Parathyroid adenoma (tissue), 2 donors: ENCODE measurements at regions not wholly inside any gene's neighbourhood (a gene's known extent, or its start where the extent isn't known, plus 50 kb on each side); places are given as distances from the start of the nearest gene placed in this dataset.

Source experiments
- H2AFZ ChIP-seq: fragments of 300-600 bp; sonication (generic); one replicate; pipeline ENCODE4 v1.7.0; 2017; ENCODE audit warnings: antibody characterized with exemption, mild to moderate bottlenecking
- H3K27ac ChIP-seq: fragments of 300-600 bp; sonication (generic); one replicate; pipeline ENCODE4 v1.7.0; 2017
- H3K27me3 ChIP-seq: fragments of 300-600 bp; sonication (generic); one replicate; pipeline ENCODE4 v1.7.0; 2017; ENCODE audit warnings: low read length; ENCODE audit not compliant: control insufficient read depth, insufficient read depth
- H3K36me3 ChIP-seq: fragments of 300-600 bp; sonication (generic); one replicate; pipeline ENCODE4 v1.7.0; 2017; ENCODE audit warnings: low read length; ENCODE audit not compliant: control insufficient read depth, insufficient read depth
- H3K4me1 ChIP-seq: fragments of 300-600 bp; sonication (generic); one replicate; pipeline ENCODE4 v1.7.0; 2017; ENCODE audit warnings: control low read depth
- H3K4me2 ChIP-seq: fragments of 300-600 bp; sonication (generic); one replicate; pipeline ENCODE4 v1.7.0; 2017; ENCODE audit warnings: low read length
- H3K4me3 ChIP-seq: fragments of 300-600 bp; sonication (generic); one replicate; pipeline ENCODE4 v1.7.0; 2017; ENCODE audit warnings: low read depth, low read length
- H3K79me2 ChIP-seq: fragments of 300-600 bp; sonication (generic); one replicate; pipeline ENCODE4 v1.7.0; 2017; ENCODE audit warnings: control low read depth
- H3K9ac ChIP-seq: fragments of 300-600 bp; sonication (generic); one replicate; pipeline ENCODE4 v1.7.0; 2017; ENCODE audit warnings: mild to moderate bottlenecking
- H3K9me3 ChIP-seq: fragments of 300-600 bp; sonication (generic); one replicate; pipeline ENCODE4 v1.7.0; 2017; ENCODE audit warnings: low read length; ENCODE audit not compliant: control insufficient read depth
- TF ChIP-seq, protein P1 (sequence below): fragments of 300-600 bp; sonication (generic); IDR thresholded peaks from one replicate; pipeline ENCODE4 v1.7.0; 2017; ENCODE audit warnings: antibody characterized with exemption, mild to moderate bottlenecking
- donor health status: primary hyperparathyroidism.

DNA sequence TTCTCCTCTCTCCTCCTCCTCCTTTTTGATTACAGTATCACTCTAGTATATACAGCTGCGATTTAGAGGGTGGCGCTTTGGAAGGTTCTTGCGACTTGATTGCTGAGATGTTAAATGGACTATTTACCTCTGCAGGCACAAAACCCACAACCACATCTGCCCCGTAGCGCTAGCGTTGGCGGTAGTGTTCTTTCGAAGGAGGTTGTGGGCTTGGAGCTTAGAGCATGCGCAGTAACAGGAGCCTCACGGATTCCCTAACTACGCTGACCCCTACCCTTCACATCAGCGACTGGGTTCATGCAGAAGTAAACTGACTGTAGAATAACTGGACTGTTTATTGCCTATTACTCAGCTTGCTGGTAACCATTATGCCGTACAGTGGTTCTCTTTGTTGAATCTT lies 58.0 kb downstream of the CGGBP1 start:
- Histone ChIP-seq H3K4me2 (peak overlapping the region; percentile 79), H2AFZ (peak overlapping the region; percentile 51), H3K27ac (no peak overlapping the region), H3K27me3 (no peaks in the 10 kb centered on the region), H3K4me1 (no peaks in the 10 kb centered on the region), H3K36me3 (no peaks in the 10 kb centered on the region), H3K4me3 (peak overlapping the region; percentile 41), H3K9ac (no peak overlapping the region), H3K79me2 (no peaks in the 10 kb centered on the region), H3K9me3 (no peaks in the 10 kb centered on the region)
- TF ChIP-seq, protein P1, sequence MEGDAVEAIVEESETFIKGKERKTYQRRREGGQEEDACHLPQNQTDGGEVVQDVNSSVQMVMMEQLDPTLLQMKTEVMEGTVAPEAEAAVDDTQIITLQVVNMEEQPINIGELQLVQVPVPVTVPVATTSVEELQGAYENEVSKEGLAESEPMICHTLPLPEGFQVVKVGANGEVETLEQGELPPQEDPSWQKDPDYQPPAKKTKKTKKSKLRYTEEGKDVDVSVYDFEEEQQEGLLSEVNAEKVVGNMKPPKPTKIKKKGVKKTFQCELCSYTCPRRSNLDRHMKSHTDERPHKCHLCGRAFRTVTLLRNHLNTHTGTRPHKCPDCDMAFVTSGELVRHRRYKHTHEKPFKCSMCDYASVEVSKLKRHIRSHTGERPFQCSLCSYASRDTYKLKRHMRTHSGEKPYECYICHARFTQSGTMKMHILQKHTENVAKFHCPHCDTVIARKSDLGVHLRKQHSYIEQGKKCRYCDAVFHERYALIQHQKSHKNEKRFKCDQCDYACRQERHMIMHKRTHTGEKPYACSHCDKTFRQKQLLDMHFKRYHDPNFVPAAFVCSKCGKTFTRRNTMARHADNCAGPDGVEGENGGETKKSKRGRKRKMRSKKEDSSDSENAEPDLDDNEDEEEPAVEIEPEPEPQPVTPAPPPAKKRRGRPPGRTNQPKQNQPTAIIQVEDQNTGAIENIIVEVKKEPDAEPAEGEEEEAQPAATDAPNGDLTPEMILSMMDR: no peak

DNA sequence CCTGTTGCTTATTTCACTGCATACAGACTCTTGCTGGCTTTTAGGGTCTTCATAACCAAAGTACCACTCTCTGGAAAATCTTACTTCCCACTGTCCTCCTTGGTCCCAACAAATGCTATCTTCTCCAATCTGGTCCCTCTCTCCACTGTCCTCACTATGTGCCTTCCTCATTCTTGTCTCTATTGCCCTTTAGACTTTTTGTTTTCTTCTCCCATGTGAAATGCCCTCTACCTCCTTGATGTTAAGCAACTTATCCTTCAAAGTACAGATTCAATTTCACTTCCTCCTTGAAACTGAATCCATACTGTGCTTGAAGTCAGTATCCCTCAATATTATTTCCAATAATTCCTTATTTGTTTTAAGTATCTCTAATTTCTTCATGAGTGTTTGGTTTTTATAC lies 60.8 kb downstream of the CGGBP1 start:
- H3K4me3 ChIP-seq: no peak overlapping the region
- H3K4me1 ChIP-seq: no peaks in the 10 kb centered on the region
- H2AFZ ChIP-seq: no peak overlapping the region
- H3K79me2 ChIP-seq: no peaks in the 10 kb centered on the region
- no peak overlapping the region for H3K4me2 ChIP-seq
- H3K9me3 ChIP-seq: no peaks in the 10 kb centered on the region
- H3K9ac ChIP-seq: no peak overlapping the region
- H3K27me3 ChIP-seq: no peaks in the 10 kb centered on the region
- H3K36me3 ChIP-seq: no peaks in the 10 kb centered on the region
- no peak overlapping the region for H3K27ac ChIP-seq
- TF ChIP-seq, protein P1: no peak

DNA sequence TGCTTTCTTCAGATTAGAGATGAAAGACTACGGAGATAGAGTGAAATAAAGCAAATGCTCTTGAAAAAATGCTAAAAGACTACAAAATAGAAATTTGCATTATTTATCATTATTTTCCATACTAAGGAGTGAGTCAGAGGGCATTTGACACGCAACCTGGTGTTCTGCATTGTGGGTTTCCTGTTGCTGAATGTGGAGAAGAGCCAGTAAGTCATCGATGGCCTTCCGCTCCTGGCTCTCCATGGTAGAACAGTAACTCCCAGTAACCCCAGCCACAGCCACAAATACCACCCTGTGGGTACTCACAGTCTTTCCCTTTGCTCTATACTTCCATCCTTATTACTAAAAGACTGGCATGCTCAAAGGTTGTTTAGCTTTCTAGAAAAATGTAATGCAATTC lies 61.5 kb downstream of the CGGBP1 start:
- Histone ChIP-seq H3K79me2 (no peaks in the 10 kb centered on the region), H3K9me3 (no peaks in the 10 kb centered on the region), H3K36me3 (no peaks in the 10 kb centered on the region), H3K4me1 (no peaks in the 10 kb centered on the region), H3K27ac (no peak overlapping the region), H3K27me3 (no peaks in the 10 kb centered on the region), H3K4me3 (no peak overlapping the region), H3K9ac (no peak overlapping the region), H2AFZ (no peak overlapping the region), H3K4me2 (no peak overlapping the region)
- TF ChIP-seq, protein P1: no peak

DNA sequence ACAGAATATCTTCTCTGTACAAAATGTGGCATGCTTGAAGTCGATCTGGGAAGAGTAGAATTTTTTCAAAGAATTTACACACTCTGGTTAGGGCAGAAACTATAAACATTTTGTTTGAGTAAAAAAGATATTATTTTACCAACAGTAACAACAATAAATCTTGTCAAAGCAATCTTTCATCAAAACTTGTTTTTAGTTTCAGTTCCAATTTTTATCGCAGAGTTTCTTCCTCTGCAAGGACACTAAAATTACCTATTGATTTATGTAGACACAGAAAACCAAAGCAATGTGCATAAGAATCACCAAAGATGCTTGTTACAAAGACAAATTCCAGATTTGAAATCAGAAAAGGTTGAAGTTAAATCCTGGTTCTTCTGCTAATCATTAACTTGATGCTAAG lies 61.9 kb downstream of the CGGBP1 start:
- H3K27ac ChIP-seq: no peak overlapping the region

DNA sequence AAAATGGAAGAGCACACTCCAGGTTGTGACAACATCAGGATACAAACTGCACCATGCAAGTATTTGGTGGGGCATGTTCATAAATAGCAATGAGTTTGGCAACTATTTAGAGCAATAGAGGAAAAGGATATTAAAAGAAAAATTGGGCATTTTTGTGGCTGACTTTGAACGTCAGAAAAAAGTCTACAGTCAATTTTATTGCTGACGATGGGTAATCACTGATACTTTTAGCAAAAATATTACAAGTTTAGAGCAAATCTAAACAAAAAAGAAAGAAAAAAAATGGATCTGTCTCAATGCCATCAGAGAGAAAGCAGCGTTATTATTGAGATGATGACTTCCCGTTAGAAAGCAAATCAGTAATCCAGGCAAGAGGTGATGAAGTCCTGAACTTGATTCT lies 65.2 kb downstream of the CGGBP1 start:
- Histone ChIP-seq H3K4me1 (no peaks in the 10 kb centered on the region), H3K4me2 (no peak overlapping the region), H3K4me3 (no peak overlapping the region), H3K36me3 (no peaks in the 10 kb centered on the region), H2AFZ (no peak overlapping the region), H3K9ac (no peak overlapping the region), H3K27ac (no peak overlapping the region), H3K79me2 (no peaks in the 10 kb centered on the region), H3K27me3 (no peaks in the 10 kb centered on the region), H3K9me3 (no peaks in the 10 kb centered on the region)
- TF ChIP-seq, protein P1: no peak

More for the DNA sequence above, 61.9 kb downstream of the CGGBP1 start:
- no peaks in the 10 kb centered on the region for H3K9me3 ChIP-seq
- no peaks in the 10 kb centered on the region for H3K4me1 ChIP-seq
- no peak overlapping the region for H2AFZ ChIP-seq
- H3K79me2 ChIP-seq: no peaks in the 10 kb centered on the region
- no peaks in the 10 kb centered on the region for H3K36me3 ChIP-seq
- no peaks in the 10 kb centered on the region for H3K27me3 ChIP-seq
- TF ChIP-seq, protein P1: no peak
- H3K4me2 ChIP-seq: no peak overlapping the region
- H3K4me3 ChIP-seq: no peak overlapping the region
- no peak overlapping the region for H3K9ac ChIP-seq
